ENCODE measurements at regions not wholly inside any gene's neighbourhood (a gene's known extent, or its start where the extent isn't known, plus 50 kb on each side); places are given as distances from the start of the nearest gene placed in this dataset.

GRCh38 chr6:144411531-144412165, 126.5 kb downstream of the UTRN start (continued):
- TF ChIP-seq RFX5 (IDR thresholded peaks at IDR 0.05; ENCODE audit: borderline replicate concordance, low read depth, low read length): no peak
- TF ChIP-seq MAFK (IDR thresholded peaks at IDR 0.05; ENCODE audit: low read depth, low read length): no peak

Measured in H1 (cell line).